Cardiac muscle cell (in vitro differentiated cells and primary cell): ENCODE measurements at regions not wholly inside any gene's neighbourhood (a gene's known extent, or its start where the extent isn't known, plus 50 kb on each side); places are given as distances from the start of the nearest gene placed in this dataset.

Experiments
- DNase-seq, 2 donors: peaks; one replicate each; pipeline versions ENCODE4 v3.0.0 to v3.0.0-alpha.2; 2010 to 2017; ENCODE audit warnings: low read depth in 1 of 2, low spot score in 1 of 2
- H3K27ac ChIP-seq: fragments of 200-600 bp; sonication (generic); 2 replicates; pipeline ENCODE4 v1.5.1; 2016
- H3K27me3 ChIP-seq: fragments of 200-600 bp; sonication (generic); 2 replicates; pipeline ENCODE4 v1.6.0; 2016; ENCODE audit warnings: control low read depth
- H3K36me3 ChIP-seq: fragments of 200-600 bp; sonication (generic); 2 replicates; pipeline ENCODE4 v1.5.1; 2016; ENCODE audit warnings: control low read depth
- H3K4me1 ChIP-seq: fragments of 200-600 bp; sonication (generic); 2 replicates; pipeline ENCODE4 v1.8.1; 2017; ENCODE audit warnings: low read depth, mild to moderate bottlenecking, mixed run types
- H3K4me3 ChIP-seq: fragments of 200-600 bp; sonication (generic); 2 replicates; pipeline ENCODE4 v1.5.1; 2016; ENCODE audit warnings: mild to moderate bottlenecking
- H3K9me3 ChIP-seq: fragments of 200-600 bp; sonication (generic); 2 replicates; pipeline ENCODE4 v1.5.1; 2017; ENCODE audit warnings: low read depth, mild to moderate bottlenecking, control low read depth
- CTCF ChIP-seq: IDR thresholded peaks from 2 replicates; pipeline ENCODE4 v1.5.1; 2012; ENCODE audit warnings: low read depth, mild to moderate bottlenecking, low read length

- H3K9me3 ChIP-seq, result no peaks in the 10 kb centered on the region
- H3K27me3 ChIP-seq, result no peaks in the 10 kb centered on the region
- no peaks in the 10 kb centered on the region for H3K4me1 ChIP-seq
- DNase-seq, result no peak
- TF ChIP-seq CTCF, result no peak
- no peaks in the 10 kb centered on the region for H3K36me3 ChIP-seq
- H3K4me3 ChIP-seq, result no peak overlapping the region
- H3K27ac ChIP-seq, result no peak overlapping the region
These were observed 179.7 kb upstream of the ZNF507 start for GRCh38 chr19:32165750-32166149.

- H3K4me3 ChIP-seq, result no peak overlapping the region
- no peaks in the 10 kb centered on the region for H3K9me3 ChIP-seq
- H3K4me1 ChIP-seq, result no peaks in the 10 kb centered on the region
- no peaks in the 10 kb centered on the region for H3K36me3 ChIP-seq
- H3K27me3 ChIP-seq, result no peaks in the 10 kb centered on the region
- no peak for DNase-seq
- no peak for TF ChIP-seq CTCF
- no peak overlapping the region for H3K27ac ChIP-seq
These were observed 179.2 kb upstream of the ZNF507 start for GRCh38 chr19:32166238-32166637.

- peaks cover 4% of the 10 kb centered on the region for H3K4me1 ChIP-seq
- no peak for TF ChIP-seq CTCF
- no peak overlapping the region for H3K27ac ChIP-seq
- no peaks in the 10 kb centered on the region for H3K27me3 ChIP-seq
- no peak overlapping the region for H3K4me3 ChIP-seq
- H3K36me3 ChIP-seq, result no peaks in the 10 kb centered on the region
- no peak for DNase-seq
- H3K9me3 ChIP-seq, result no peaks in the 10 kb centered on the region
These were observed 177.3 kb upstream of the ZNF507 start for GRCh38 chr19:32168111-32168510.

- Histone ChIP-seq H3K4me3 (no peak overlapping the region), H3K9me3 (no peaks in the 10 kb centered on the region), H3K36me3 (no peaks in the 10 kb centered on the region), H3K27me3 (no peaks in the 10 kb centered on the region), H3K27ac (no peak overlapping the region), H3K4me1 (peaks cover 4% of the 10 kb centered on the region)
- TF ChIP-seq CTCF, result no peak
- no peak for DNase-seq
These were observed 176.8 kb upstream of the ZNF507 start for GRCh38 chr19:32168606-32169005.

GRCh38 chr19:32171719-32172151 lies 173.7 kb upstream of the ZNF507 start:
- no peak overlapping the region for H3K4me3 ChIP-seq
- H3K4me1 ChIP-seq, result peaks cover 4% of the 10 kb centered on the region
- TF ChIP-seq CTCF, result no peak
- H3K9me3 ChIP-seq, result no peaks in the 10 kb centered on the region
- no peaks in the 10 kb centered on the region for H3K36me3 ChIP-seq
- H3K27me3 ChIP-seq, result peaks cover 9% of the 10 kb centered on the region
- no peak overlapping the region for H3K27ac ChIP-seq
- peak in 1 of 2 donors; percentile 1 for DNase-seq

GRCh38 chr19:32172566-32173160 lies 172.7 kb upstream of the ZNF507 start:
- DNase-seq, result no peak

More at GRCh38 chr19:32172566-32173160, 172.7 kb upstream of the ZNF507 start:
- Histone ChIP-seq H3K4me1 (peaks cover 4% of the 10 kb centered on the region), H3K4me3 (no peak overlapping the region), H3K36me3 (no peaks in the 10 kb centered on the region), H3K27ac (no peak overlapping the region), H3K9me3 (no peaks in the 10 kb centered on the region), H3K27me3 (peaks cover 10% of the 10 kb centered on the region)
- TF ChIP-seq CTCF, result no peak
